KMS-11 (cell line): ENCODE measurements at regions not wholly inside any gene's neighbourhood (a gene's known extent, or its start where the extent isn't known, plus 50 kb on each side); places are given as distances from the start of the nearest gene placed in this dataset.

Experiments used
- H2AFZ ChIP-seq: fragments of 200-600 bp; sonication (generic); 2 replicates; pipeline ENCODE4 v1.6.1; 2016; ENCODE audit warnings: antibody characterized with exemption, mixed run types, low read depth
- H3K27ac ChIP-seq: fragments of 200-600 bp; sonication (generic); 2 replicates; pipeline ENCODE4 v1.6.1; 2016; ENCODE audit warnings: mild to moderate bottlenecking, mixed run types
- H3K27me3 ChIP-seq: fragments of 200-600 bp; sonication (generic); 2 replicates; pipeline ENCODE4 v1.6.1; 2017; ENCODE audit warnings: mild to moderate bottlenecking, low read depth, mixed run types, moderate library complexity; ENCODE audit not compliant: insufficient read depth
- H3K36me3 ChIP-seq: fragments of 200-600 bp; sonication (generic); 2 replicates; pipeline ENCODE4 v1.6.1; 2017; ENCODE audit warnings: mild to moderate bottlenecking, mixed run types; ENCODE audit not compliant: insufficient read depth
- H3K4me1 ChIP-seq: fragments of 200-600 bp; sonication (generic); 2 replicates; pipeline ENCODE4 v1.6.1; 2016; ENCODE audit warnings: mild to moderate bottlenecking, low read depth, mixed run types; ENCODE audit not compliant: poor library complexity, severe bottlenecking
- H3K4me2 ChIP-seq: fragments of 200-600 bp; sonication (generic); 2 replicates; pipeline ENCODE4 v1.7.0; 2016; ENCODE audit warnings: mild to moderate bottlenecking, mixed run types
- H3K4me3 ChIP-seq: fragments of 200-600 bp; sonication (generic); IDR thresholded peaks from 2 replicates; pipeline ENCODE4 v1.6.1; 2017; ENCODE audit warnings: low read depth, low read length, mixed read lengths; ENCODE audit not compliant: insufficient read depth
- H3K79me2 ChIP-seq: fragments of 200-600 bp; sonication (generic); 2 replicates; pipeline ENCODE4 v1.6.1; 2016; ENCODE audit warnings: low read depth, mixed run types; ENCODE audit not compliant: insufficient read depth
- H3K9ac ChIP-seq: fragments of 200-600 bp; sonication (generic); 2 replicates; pipeline ENCODE4 v1.6.1; 2016; ENCODE audit warnings: mild to moderate bottlenecking, mixed run types
- H4K20me1 ChIP-seq: fragments of 200-600 bp; sonication (generic); 2 replicates; pipeline ENCODE4 v1.6.1; 2016; ENCODE audit warnings: mild to moderate bottlenecking, mixed run types; ENCODE audit not compliant: insufficient read depth
- CTCF ChIP-seq: fragments of 200-600 bp; sonication (generic); conservative IDR thresholded peaks from 2 replicates; pipeline ENCODE4 v1.6.1; 2017; ENCODE audit warnings: low read depth, mild to moderate bottlenecking, antibody characterized with exemption, low read length, moderate library complexity, mixed read lengths

- H3K79me2 ChIP-seq, result no peaks in the 10 kb centered on the region
- no peak overlapping the region for H2AFZ ChIP-seq
- no peaks in the 10 kb centered on the region for H3K36me3 ChIP-seq
- no peak overlapping the region for H3K27ac ChIP-seq
- H3K4me1 ChIP-seq, result no peaks in the 10 kb centered on the region
- H3K27me3 ChIP-seq, result no peaks in the 10 kb centered on the region
- no peak overlapping the region for H3K4me2 ChIP-seq
- TF ChIP-seq CTCF, result no peak
- no peak overlapping the region for H3K4me3 ChIP-seq
- no peak overlapping the region for H3K9ac ChIP-seq
- H4K20me1 ChIP-seq, result no peaks in the 10 kb centered on the region
Observed at GRCh38 chr1:106217765-106218164, 838.7 kb upstream of the PRMT6 start.

GRCh38 chr1:106222403-106222802 lies 834.1 kb upstream of the PRMT6 start:
- Histone ChIP-seq H3K27ac (no peak overlapping the region), H3K4me1 (no peaks in the 10 kb centered on the region), H3K4me2 (no peak overlapping the region), H3K27me3 (no peaks in the 10 kb centered on the region), H3K9ac (no peak overlapping the region), H3K36me3 (no peaks in the 10 kb centered on the region), H2AFZ (no peak overlapping the region), H4K20me1 (no peaks in the 10 kb centered on the region), H3K79me2 (no peaks in the 10 kb centered on the region), H3K4me3 (no peak overlapping the region)
- no peak for TF ChIP-seq CTCF

GRCh38 chr1:106223213-106223612 lies 833.3 kb upstream of the PRMT6 start:
- Histone ChIP-seq H3K27ac (no peak overlapping the region), H4K20me1 (no peaks in the 10 kb centered on the region), H2AFZ (no peak overlapping the region), H3K4me2 (no peak overlapping the region), H3K79me2 (no peaks in the 10 kb centered on the region), H3K27me3 (no peaks in the 10 kb centered on the region), H3K9ac (no peak overlapping the region), H3K4me1 (no peaks in the 10 kb centered on the region), H3K4me3 (no peak overlapping the region), H3K36me3 (no peaks in the 10 kb centered on the region)
- TF ChIP-seq CTCF, result no peak

- Histone ChIP-seq H2AFZ (no peak overlapping the region), H3K9ac (no peak overlapping the region), H3K27me3 (no peaks in the 10 kb centered on the region), H3K4me2 (no peak overlapping the region), H3K4me1 (no peaks in the 10 kb centered on the region), H3K27ac (no peak overlapping the region), H3K36me3 (no peaks in the 10 kb centered on the region), H3K4me3 (no peak overlapping the region), H4K20me1 (no peaks in the 10 kb centered on the region), H3K79me2 (no peaks in the 10 kb centered on the region)
- no peak for TF ChIP-seq CTCF
Observed at GRCh38 chr1:106224426-106224825, 832.0 kb upstream of the PRMT6 start.

- Histone ChIP-seq H3K4me2 (no peak overlapping the region), H3K4me1 (no peaks in the 10 kb centered on the region), H3K27ac (no peak overlapping the region), H3K36me3 (no peaks in the 10 kb centered on the region), H3K27me3 (no peaks in the 10 kb centered on the region), H3K79me2 (no peaks in the 10 kb centered on the region), H3K4me3 (no peak overlapping the region), H3K9ac (no peak overlapping the region), H4K20me1 (no peaks in the 10 kb centered on the region), H2AFZ (no peak overlapping the region)
- TF ChIP-seq CTCF, result no peak
Observed at GRCh38 chr1:106225403-106225802, 831.1 kb upstream of the PRMT6 start.
